AG09309 (cell line): ENCODE measurements at regions not wholly inside any gene's neighbourhood (a gene's known extent, or its start where the extent isn't known, plus 50 kb on each side); places are given as distances from the start of the nearest gene placed in this dataset.

Experiments
- DNase-seq: peaks from one replicate; pipeline ENCODE4 v3.0.0-alpha.2; 2010; ENCODE audit warnings: low read depth
- H3K4me3 ChIP-seq: 2 replicates; pipeline ENCODE4 v1.5.1; 2011; ENCODE audit warnings: mild to moderate bottlenecking, low read depth, low read length, moderate library complexity; ENCODE audit not compliant: control insufficient read depth
- TF ChIP-seq, protein P1 (sequence below): IDR thresholded peaks from 2 replicates; pipeline ENCODE4 v1.5.1; 2011; ENCODE audit warnings: mild to moderate bottlenecking, low read depth, low read length, inconsistent platforms; ENCODE audit not compliant: insufficient read depth, control insufficient read depth; ENCODE audit errors: missing control alignments

DNA sequence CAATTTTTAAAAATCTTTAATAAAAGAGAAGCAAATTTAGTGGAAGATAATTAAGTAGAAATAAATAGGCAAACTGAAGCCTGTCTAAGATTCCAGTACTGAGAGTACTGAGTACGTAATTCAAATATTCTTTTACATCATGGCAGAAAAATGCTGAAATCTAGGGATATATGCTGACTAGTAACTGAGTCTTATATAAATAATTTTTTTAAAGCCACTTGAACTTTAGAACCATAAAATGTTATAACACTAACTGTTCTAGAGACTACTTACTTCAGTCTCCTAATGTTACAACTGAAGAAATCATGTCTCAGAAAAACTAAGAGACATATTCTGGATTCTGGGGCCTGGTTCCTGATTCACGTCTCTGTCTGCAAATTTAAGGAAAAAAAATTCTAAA is 230.6 kb upstream of the PLEKHG7 start:
- no peak overlapping the region for H3K4me3 ChIP-seq
- DNase-seq, result no peak
- TF ChIP-seq, protein P1, sequence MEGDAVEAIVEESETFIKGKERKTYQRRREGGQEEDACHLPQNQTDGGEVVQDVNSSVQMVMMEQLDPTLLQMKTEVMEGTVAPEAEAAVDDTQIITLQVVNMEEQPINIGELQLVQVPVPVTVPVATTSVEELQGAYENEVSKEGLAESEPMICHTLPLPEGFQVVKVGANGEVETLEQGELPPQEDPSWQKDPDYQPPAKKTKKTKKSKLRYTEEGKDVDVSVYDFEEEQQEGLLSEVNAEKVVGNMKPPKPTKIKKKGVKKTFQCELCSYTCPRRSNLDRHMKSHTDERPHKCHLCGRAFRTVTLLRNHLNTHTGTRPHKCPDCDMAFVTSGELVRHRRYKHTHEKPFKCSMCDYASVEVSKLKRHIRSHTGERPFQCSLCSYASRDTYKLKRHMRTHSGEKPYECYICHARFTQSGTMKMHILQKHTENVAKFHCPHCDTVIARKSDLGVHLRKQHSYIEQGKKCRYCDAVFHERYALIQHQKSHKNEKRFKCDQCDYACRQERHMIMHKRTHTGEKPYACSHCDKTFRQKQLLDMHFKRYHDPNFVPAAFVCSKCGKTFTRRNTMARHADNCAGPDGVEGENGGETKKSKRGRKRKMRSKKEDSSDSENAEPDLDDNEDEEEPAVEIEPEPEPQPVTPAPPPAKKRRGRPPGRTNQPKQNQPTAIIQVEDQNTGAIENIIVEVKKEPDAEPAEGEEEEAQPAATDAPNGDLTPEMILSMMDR, result no peak

DNA sequence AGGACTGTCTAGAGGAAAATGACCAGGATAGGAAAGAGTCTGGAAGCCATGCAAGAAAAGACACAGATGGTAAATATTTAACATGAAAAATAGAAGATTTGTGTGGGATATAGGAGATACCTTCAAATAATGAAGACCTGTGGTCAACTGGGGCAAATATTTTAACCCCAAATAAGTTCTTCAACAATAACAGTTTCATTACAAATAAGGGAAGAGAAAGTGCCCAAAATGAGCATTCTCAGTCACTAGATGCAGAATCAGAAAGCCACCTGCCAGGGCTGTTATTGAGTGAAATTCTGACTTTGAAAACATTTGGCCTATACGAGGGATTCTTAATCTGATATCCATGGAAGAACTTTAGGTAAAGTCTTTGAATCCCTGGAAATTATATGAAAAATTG is 231.2 kb upstream of the PLEKHG7 start:
- H3K4me3 ChIP-seq, result no peak overlapping the region
- TF ChIP-seq, protein P1, result no peak
- DNase-seq, result no peak

DNA sequence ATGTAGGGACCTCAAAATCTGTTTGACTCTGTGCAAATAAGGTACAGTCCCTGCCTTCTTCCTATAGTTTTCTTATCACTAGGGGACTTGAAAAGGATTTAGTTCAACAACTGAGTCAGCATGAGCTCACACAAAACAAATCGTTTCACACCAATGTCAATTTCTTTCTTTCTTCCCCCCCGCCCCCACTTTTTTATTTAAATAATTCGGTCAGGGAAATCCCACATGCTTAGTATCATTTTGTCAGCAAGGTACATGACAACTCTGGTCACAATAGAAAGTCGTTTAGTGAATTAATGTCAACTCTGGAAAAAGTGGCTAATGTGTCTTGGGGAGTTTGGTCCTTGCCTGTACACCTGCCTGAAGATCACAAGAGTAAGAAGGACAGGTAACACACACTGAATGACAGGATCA is 232.2 kb upstream of the PLEKHG7 start:
- TF ChIP-seq, protein P1, result no peak
- no peak for DNase-seq
- no peak overlapping the region for H3K4me3 ChIP-seq

DNA sequence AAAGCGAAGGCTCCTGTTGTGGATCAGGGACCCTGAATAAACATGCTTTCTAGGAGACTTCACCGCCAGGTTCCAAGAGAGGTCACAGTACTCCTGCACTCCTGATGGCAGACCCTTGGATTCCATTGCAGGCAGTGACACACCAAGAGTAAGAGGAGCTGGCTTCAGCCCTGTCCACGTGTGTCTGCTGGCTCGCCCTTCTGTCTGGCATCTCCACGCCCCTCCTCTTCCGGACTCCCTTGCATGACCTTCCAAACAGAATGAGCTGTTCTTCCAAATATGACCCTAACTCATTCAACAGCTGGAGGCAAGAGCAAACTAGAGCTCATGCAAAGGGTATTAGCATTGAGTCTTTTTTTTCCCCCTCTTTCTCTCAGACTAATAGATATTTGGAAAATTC is 233.0 kb upstream of the PLEKHG7 start:
- H3K4me3 ChIP-seq, result no peak overlapping the region
- TF ChIP-seq, protein P1, result no peak
- no peak for DNase-seq

DNA sequence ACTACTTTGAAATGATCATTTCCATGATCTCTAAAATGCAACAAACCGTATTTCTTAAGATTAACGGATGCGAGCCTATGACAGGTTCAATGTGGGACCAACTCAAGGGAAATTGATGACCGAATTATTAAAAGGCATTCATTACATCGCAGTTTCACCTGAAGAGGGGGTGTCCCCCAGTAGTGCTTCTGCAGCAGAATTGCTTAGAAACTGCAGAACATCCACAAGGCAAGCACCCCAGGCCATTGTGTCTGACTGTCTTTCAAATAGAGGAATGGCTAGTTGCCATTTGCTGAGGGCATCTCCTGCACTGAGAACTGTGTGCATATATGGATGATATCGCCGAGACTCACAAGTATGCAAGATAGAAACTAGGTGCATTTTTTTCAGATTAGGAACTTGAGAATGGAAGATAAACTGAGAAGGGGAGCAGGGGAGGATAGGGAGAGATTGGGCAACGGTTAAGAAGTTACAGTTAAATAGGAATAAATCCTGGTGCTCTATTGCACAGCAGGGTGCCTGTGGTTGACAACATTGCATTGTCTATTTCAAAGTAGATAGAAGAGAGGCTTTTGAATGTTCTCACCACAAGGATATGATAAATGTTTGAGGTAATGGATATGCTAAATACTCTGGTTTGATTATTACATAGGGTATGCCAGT is 234.3 kb upstream of the PLEKHG7 start:
- no peak overlapping the region for H3K4me3 ChIP-seq
- TF ChIP-seq, protein P1, result no peak
- DNase-seq, result no peak

DNA sequence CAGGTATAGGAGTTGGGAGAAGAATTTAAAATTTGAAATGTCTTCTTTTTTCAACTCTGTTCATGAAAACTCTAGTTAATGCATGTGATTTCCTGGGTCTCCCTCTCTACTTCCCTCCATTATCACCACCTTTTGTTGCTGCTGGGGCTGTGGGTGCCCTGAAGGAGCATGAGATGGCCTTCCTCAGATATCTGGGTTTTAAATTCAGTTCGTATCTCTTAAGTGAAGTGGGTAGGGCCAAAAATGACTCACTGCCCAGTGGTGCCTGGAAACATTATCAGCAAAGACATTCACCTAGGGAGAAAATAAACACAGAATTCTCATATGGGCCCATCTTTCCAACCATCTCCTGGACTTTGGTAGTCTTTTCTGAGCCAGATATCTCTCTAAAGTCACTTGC is 234.9 kb upstream of the PLEKHG7 start:
- TF ChIP-seq, protein P1, result no peak
- DNase-seq, result no peak
- H3K4me3 ChIP-seq, result no peak overlapping the region
